ENCODE measurements at regions not wholly inside any gene's neighbourhood (a gene's known extent, or its start where the extent isn't known, plus 50 kb on each side); places are given as distances from the start of the nearest gene placed in this dataset.

DNA sequence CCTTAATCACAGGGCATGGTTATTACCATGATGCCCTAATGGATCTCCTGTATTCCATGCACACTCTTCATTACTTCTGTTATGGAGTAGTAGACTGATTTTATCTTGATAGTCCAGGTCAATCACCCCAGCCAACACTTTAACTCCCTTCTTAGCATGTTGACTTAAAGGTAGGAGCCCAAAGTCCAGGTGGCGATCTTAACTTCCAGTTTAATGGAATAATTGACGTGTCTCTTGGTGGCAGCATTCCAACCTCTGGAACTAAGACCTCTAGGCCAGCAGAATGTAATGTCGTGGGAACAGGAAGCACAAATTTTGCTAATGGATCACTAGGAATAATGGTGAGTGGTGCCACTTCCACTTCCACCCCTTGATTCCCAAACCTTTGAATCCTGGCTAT, 687.2 kb upstream of the SGO1 start:
- H3K9me3 ChIP-seq (ENCODE audit: control insufficient read depth, low read length), result peaks cover 5% of the 10 kb centered on the region
- H3K4me1 ChIP-seq (ENCODE audit: control insufficient read depth, insufficient read depth, low read length), result no peaks in the 10 kb centered on the region
- Mint-ChIP-seq H3K9me3 (peaks cover 12% of the 10 kb centered on the region), H3K4me1 (no peaks in the 10 kb centered on the region), H3K36me3 (ENCODE audit: low read depth) (no peaks in the 10 kb centered on the region), H3K27me3 (ENCODE audit: insufficient read depth) (no peaks in the 10 kb centered on the region), H3K4me3 (no peak overlapping the region), H3K27ac (no peak overlapping the region)
- no peak overlapping the region for H3K27ac ChIP-seq (ENCODE audit: low read depth, low read length)
- H3K9ac ChIP-seq (ENCODE audit: extremely low read depth, low read length, poor library complexity, severe bottlenecking), result no peak overlapping the region
- 88 to 100% methylated on average over 1 to 3 of the region's 3 CpGs for WGBS, 2 experiments (ENCODE audit: insufficient coverage in 1 of 2, insufficient read length in 1 of 2)
- TF ChIP-seq, protein P1, sequence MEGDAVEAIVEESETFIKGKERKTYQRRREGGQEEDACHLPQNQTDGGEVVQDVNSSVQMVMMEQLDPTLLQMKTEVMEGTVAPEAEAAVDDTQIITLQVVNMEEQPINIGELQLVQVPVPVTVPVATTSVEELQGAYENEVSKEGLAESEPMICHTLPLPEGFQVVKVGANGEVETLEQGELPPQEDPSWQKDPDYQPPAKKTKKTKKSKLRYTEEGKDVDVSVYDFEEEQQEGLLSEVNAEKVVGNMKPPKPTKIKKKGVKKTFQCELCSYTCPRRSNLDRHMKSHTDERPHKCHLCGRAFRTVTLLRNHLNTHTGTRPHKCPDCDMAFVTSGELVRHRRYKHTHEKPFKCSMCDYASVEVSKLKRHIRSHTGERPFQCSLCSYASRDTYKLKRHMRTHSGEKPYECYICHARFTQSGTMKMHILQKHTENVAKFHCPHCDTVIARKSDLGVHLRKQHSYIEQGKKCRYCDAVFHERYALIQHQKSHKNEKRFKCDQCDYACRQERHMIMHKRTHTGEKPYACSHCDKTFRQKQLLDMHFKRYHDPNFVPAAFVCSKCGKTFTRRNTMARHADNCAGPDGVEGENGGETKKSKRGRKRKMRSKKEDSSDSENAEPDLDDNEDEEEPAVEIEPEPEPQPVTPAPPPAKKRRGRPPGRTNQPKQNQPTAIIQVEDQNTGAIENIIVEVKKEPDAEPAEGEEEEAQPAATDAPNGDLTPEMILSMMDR (conservative IDR thresholded peaks at IDR 0.05), result no peak
- DNase-seq, result no peak
- H3K36me3 ChIP-seq (ENCODE audit: control insufficient read depth, insufficient read depth, low read length), result no peaks in the 10 kb centered on the region
- no peak overlapping the region for H3K4me3 ChIP-seq (ENCODE audit: low read length)
- H3K27me3 ChIP-seq (ENCODE audit: control insufficient read depth, insufficient read depth, low read length, poor library complexity, severe bottlenecking), result no peaks in the 10 kb centered on the region

DNA sequence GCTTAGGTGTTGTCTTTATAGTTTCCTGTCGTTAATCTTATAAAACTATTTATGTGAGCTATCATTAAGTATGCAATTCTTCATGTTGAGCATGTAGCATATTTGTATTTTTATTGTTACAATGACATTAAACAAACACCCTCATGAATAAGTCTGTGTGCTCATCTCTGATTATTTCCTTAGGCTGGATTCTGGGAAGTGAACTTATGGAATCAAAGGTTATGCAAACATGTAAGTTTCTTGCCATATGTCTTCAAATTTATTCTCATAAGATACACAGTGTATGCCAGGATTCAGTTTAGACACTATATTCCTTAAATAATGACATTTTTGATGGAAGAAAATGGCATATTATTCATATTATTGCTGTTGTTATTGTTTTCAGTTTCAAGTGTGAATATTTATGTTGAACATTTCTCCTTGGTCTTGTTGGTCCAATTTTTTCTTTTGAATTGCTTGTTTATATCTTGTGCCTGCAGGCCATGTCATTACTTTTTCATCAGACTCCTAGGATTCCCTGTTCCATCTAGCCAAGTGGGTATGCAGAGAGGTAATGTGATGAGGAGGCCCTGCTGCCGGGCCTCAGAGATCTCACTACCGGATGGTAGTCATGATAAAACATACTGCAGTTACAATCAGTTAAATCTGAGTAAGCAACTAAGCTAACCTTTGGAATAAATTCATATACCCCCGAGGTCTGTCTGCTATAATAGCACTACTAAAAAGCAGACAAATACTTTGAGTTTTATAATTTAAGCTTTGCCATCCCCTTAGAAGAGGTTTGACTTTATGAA, 684.3 kb upstream of the SGO1 start:
- Mint-ChIP-seq H3K4me3 (no peak overlapping the region), H3K27me3 (ENCODE audit: insufficient read depth) (no peaks in the 10 kb centered on the region), H3K9me3 (peaks cover 24% of the 10 kb centered on the region), H3K36me3 (ENCODE audit: low read depth) (no peaks in the 10 kb centered on the region), H3K27ac (no peak overlapping the region), H3K4me1 (no peaks in the 10 kb centered on the region)
- Histone ChIP-seq H3K9ac (ENCODE audit: extremely low read depth, low read length, poor library complexity, severe bottlenecking) (no peak overlapping the region), H3K4me3 (ENCODE audit: low read length) (no peak overlapping the region), H3K27ac (ENCODE audit: low read depth, low read length) (no peak overlapping the region), H3K36me3 (ENCODE audit: control insufficient read depth, insufficient read depth, low read length) (no peaks in the 10 kb centered on the region), H3K27me3 (ENCODE audit: control insufficient read depth, insufficient read depth, low read length, poor library complexity, severe bottlenecking) (no peaks in the 10 kb centered on the region), H3K4me1 (ENCODE audit: control insufficient read depth, insufficient read depth, low read length) (no peaks in the 10 kb centered on the region), H3K9me3 (ENCODE audit: control insufficient read depth, low read length) (peaks cover under 1% of the 10 kb centered on the region)
- DNase-seq, result no peak
- TF ChIP-seq, protein P1 (conservative IDR thresholded peaks at IDR 0.05), result no peak
- 83% methylated on average over 4 of the region's 4 CpGs; no CpG with 5 or more reads in 1 of the 2 experiments for WGBS, 2 experiments (ENCODE audit: insufficient coverage in 1 of 2, insufficient read length in 1 of 2)

GRCh38 chr3:20865803-20866202, 679.8 kb upstream of the SGO1 start:
- H3K27me3 Mint-ChIP-seq (ENCODE audit: insufficient read depth), result no peaks in the 10 kb centered on the region
- Histone ChIP-seq H3K36me3 (ENCODE audit: control insufficient read depth, insufficient read depth, low read length) (no peaks in the 10 kb centered on the region), H3K9ac (ENCODE audit: extremely low read depth, low read length, poor library complexity, severe bottlenecking) (no peak overlapping the region), H3K9me3 (ENCODE audit: control insufficient read depth, low read length) (peaks cover 5% of the 10 kb centered on the region), H3K4me1 (ENCODE audit: control insufficient read depth, insufficient read depth, low read length) (no peaks in the 10 kb centered on the region), H3K27me3 (ENCODE audit: control insufficient read depth, insufficient read depth, low read length, poor library complexity, severe bottlenecking) (no peaks in the 10 kb centered on the region), H3K4me3 (ENCODE audit: low read length) (no peak overlapping the region), H3K27ac (ENCODE audit: low read depth, low read length) (no peak overlapping the region)
- peaks cover 40% of the 10 kb centered on the region for H3K9me3 Mint-ChIP-seq
- no peak overlapping the region for H3K4me3 Mint-ChIP-seq
- no peak overlapping the region for H3K27ac Mint-ChIP-seq
- H3K4me1 Mint-ChIP-seq, result no peaks in the 10 kb centered on the region
- TF ChIP-seq, protein P1 (conservative IDR thresholded peaks at IDR 0.05), result no peak
- H3K36me3 Mint-ChIP-seq (ENCODE audit: low read depth), result peaks cover 5% of the 10 kb centered on the region
- DNase-seq, result no peak

All from endodermal cell (in vitro differentiated cells).